ENCODE measurements at regions not wholly inside any gene's neighbourhood (a gene's known extent, or its start where the extent isn't known, plus 50 kb on each side); places are given as distances from the start of the nearest gene placed in this dataset.
A peak's percentile ranks its signal among the peaks of the same experiment; 100 is the strongest.

- no peak for DNase-seq
These were observed 468.6 kb downstream of the COG6 start for GRCh38 chr13:40123962-40124632.

GRCh38 chr13:40124633-40125015, 469.2 kb downstream of the COG6 start:
- no peak for DNase-seq

DNA sequence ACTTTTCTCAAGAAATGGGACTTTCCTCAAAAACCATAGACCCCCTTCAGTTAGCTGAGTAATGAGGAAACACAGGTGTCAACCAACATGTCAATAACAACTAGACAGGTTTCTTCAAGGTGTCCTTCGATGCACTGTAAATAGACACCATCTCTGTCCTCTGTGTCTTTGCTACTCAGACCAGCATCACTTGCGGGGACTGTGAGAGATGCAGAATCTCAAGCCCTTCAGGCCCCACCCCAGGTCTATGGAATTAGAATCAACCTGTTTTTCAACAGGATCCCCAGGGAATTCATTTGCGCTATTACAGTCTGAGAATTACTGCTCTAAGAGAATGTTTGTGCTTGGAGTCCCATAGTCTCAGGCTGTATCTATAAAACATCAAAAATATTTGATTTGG, 469.9 kb downstream of the COG6 start:
- no peak for DNase-seq

DNA sequence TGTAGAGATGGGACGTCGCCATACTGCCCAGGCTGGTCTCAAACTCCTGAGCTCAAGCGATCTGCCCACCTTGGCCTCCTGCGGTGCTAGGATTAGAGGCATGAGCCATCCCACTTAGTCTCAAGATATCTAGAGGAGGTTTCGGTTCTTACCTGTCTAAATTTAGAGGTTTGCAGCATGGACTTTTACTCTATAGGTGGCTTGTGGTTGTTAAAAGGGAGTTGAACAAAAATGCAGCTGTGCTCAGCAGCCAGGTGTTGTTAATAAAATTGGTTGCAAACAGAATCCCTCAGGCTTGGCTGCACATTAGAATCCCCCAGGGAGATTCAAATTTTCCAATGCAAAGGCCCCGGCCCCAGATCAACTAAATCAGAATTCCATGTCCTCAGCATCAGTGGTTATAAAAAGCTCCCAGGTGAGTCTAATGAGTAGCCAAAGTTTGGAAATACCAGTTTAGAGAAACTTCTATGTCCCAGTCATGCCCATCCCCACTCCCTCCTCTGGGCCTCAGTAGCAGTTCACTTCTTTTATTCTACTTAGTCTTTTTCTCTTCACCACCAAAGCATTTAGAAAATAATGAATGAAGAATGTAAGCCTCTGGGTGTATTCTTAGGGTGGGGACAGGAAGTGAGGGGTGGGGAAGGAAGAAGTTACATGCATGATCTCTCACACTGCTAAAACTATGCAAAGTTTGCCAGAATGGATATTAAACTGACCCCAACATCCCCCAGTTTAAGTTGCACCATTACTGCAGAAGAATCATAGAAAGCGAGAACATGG, 471.0 kb downstream of the COG6 start:
- no peak for DNase-seq

DNA sequence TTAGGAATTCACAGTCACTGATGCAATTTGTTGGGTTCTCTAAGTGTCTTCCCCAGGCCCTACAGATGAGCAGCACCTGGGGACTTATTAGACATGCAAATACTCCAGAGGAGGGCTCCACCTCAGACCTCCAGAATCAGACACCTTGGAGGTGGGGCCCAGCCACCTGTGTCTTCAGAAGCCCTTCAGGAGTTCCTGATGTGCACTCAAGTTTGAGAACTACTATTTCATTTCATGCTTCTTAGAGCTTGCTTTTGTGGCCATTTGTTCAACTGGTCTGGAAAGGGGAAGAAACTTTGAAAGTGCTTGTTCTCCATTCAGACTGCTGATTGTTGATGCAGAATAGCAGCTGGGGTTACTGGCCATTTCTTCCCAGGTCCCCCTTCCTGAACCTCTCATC, 472.0 kb downstream of the COG6 start:
- DNase-seq: no peak

GRCh38 chr13:40127925-40128324, 472.5 kb downstream of the COG6 start:
- DNase-seq: no peak

- no peak for DNase-seq
These were observed 474.0 kb downstream of the COG6 start for GRCh38 chr13:40129467-40129866.

DNA sequence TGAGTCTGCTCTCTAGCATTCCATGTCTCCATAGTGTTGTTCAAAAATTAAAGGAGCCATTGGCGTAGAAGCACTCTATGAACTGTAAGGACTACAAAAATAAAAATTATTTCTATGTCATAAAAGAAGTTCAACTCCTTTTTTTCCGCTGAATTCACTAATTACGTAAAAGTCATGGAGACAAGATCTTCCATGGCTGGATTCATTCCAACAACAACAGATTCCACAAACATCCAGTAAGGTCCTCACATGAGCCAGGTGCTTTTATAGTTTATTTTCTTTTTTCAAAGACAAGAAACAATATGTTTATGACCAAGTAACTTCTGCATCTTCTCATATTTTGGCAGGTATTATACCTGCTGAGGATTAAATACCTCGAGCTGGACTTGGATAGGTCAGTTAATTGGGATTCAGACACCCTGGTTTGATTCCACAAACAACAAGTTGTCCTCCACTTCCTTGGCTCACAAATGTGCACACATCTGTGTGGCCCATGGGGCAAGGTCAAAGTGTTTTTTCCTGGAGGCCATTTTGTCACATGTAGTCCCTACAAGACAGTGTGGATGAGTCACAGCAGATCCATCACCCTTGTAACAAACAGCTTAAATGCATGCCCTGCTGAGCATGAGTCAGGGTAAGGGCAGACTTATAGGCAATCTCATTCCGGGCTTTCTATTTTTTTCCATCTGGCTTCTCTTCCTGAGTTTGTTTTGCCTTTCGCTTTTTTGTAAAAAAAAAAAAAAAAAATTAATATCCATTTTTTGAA, 475.6 kb downstream of the COG6 start:
- DNase-seq: no peak

GRCh38 chr13:40132249-40132648, 476.8 kb downstream of the COG6 start:
- DNase-seq: no peak

DNA sequence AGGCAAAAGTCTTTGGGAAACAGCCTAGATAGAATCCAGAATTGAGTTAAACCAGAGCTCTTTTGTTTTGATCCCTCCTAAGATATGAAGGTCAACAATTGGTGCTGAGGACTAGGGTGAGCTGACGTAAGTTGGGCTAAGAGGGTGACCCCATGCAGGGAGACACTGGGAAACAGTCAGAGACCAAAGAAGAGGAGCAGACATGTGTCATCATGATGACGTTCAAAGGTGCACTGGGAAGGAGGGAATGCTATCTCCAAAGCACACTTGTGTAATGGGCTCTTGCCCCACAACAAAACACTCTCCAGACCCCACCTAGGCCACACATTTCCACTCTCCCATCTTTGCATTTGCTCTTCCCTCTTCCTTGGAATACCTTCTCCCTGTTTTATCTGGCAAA, 481.4 kb downstream of the COG6 start:
- DNase-seq: no peak

- DNase-seq: no peak
These were observed 481.9 kb downstream of the COG6 start for GRCh38 chr13:40137400-40137799.

DNA sequence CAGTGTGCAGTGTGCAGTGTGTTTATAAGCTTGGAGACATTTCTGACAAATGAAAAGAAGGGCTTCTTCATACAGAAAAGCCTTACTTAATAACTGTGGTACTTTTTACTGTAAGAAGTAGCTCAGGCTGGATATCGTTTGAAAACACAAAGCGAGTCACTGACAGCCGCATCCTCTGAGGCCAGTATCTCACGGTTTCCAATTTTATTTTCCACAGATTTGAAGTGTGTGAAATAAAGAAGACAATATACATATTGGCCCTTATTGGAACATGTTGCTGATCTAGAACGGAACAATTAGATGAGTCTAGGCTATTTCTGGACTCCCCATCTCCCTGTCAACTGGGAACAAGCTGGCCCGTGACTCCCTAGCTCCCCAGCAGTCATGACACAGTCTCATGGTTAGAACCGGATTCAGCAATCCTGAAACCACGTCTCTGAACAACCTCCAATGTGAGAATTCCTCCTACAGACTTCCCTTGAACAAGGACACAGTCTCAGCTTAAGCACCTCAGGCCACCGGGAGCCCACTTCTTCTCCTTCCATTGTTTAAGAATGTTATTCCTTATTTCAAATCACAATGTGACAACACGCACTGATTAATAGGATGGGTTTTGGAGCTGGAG, 484.5 kb downstream of the COG6 start:
- no peak for DNase-seq

- no peak for DNase-seq
These were observed 486.5 kb downstream of the COG6 start for GRCh38 chr13:40141859-40142555.

GRCh38 chr13:40143106-40143505, 487.6 kb downstream of the COG6 start:
- peak in 1 of 2 experiments; percentile 1 for DNase-seq

- no peak for DNase-seq
These were observed 488.1 kb downstream of the COG6 start for GRCh38 chr13:40143559-40143958.

DNA sequence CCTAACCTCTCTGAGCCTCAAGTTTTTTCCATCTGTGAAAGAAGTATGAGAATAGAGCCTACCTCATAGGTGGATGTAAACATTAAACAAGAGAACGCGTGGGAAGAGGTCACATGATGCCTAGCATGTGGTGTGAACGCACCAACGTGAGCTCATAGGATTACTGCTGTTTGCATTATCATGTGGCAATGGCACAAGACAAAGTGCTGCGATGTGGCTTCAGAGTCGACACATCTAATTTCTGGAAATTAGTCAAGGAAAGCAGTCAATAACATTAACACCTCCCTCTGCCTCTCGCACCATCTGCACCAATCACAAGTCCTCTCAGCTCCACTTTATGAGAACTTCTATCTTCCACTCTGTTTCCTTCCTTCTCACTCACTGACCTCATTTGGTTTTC, 489.7 kb downstream of the COG6 start:
- DNase-seq: no peak

DNA sequence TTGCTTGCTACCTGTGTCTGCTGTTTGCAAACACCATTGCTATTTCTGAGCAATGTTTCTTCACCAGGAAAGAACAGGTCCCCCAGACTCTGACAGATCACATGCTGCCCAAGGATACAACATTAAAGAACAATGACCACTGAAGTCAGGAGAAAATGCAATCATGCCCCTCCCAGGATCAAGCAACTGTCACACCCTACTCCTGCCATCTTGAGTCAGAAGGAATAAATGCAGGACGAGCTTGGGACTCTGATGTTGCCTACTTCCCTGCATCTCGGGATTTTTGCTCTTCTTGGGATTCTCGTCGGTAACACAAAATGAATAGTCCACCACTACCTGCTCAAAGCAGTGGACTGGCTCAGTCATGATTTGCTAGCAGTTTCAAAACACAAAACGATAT, 490.6 kb downstream of the COG6 start:
- DNase-seq: no peak

- DNase-seq: no peak
These were observed 491.2 kb downstream of the COG6 start for GRCh38 chr13:40146611-40147117.

DNA sequence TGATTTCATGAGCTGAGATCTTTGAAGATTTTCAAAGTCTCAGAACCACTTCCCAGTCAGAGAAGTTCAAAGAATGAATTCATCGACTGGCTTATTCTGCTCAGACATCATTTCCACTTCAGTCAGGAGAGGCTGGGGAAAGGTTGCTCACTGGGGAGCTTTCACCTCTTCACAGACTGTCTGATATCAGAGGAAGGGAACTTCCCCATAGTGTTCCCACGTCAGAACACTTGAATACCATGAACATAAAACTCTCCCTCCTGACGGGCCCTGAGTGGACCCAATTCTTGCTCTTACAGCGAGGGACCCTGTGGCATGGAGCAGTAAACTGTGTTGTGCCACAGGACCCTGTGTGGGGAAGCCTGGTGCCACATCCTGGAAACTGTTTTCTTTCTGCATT, 492.6 kb downstream of the COG6 start:
- no peak for DNase-seq

DNA sequence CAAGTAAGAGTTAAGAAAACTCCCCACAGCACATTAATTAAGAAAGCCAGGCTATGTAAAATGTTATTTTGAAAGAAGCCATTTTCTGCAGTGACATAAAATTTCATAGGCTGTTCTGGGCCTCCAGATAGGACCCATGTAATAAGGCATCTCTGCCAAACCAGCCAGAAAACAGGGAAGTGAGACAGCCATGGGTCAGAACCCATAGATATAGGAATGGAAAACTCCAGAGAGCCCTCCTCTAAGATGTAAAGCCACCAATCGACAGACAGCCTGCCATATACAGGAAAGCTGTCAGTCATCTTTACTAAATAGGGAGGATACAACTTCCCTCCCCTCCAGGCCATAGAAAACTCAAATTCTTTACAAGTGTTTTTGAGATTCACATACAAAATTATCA, 493.3 kb downstream of the COG6 start:
- DNase-seq: no peak

- no peak for DNase-seq
These were observed 494.3 kb downstream of the COG6 start for GRCh38 chr13:40149611-40150274.

- DNase-seq: no peak
These were observed 496.2 kb downstream of the COG6 start for GRCh38 chr13:40151673-40152072.
